Colonic mucosa (tissue), 4 donors: ENCODE measurements at regions not wholly inside any gene's neighbourhood (a gene's known extent, or its start where the extent isn't known, plus 50 kb on each side); places are given as distances from the start of the nearest gene placed in this dataset.
"Not testable (repeated sequence)": the region's sequence is repeated elsewhere in the genome, so short reads cannot be mapped to it uniquely, and the experiment has no call there.

Experiments
- DNase-seq: peaks from one replicate; pipeline ENCODE4 v3.0.0-alpha.2; 2020
- H3K27ac ChIP-seq: fragments of 200-600 bp; one replicate; pipeline ENCODE4 v1.8.0; 2021
- H3K27me3 ChIP-seq: fragments of 200-600 bp; one replicate; pipeline ENCODE4 v1.8.0; 2021
- H3K36me3 ChIP-seq: fragments of 200-600 bp; one replicate; pipeline ENCODE4 v1.8.0; 2021
- H3K4me1 ChIP-seq: fragments of 200-600 bp; one replicate; pipeline ENCODE4 v1.8.0; 2021; ENCODE audit warnings: mild to moderate bottlenecking
- H3K4me3 ChIP-seq: fragments of 200-600 bp; one replicate; pipeline ENCODE4 v1.8.0; 2021
- H3K9ac ChIP-seq, 2 donors: one replicate each; pipeline ENCODE4 v1.7.0; 2013; ENCODE audit warnings: control low read depth in 2 of 2, low read depth in 2 of 2, low read length in 2 of 2
- H3K9me3 ChIP-seq: fragments of 200-600 bp; one replicate; pipeline ENCODE4 v1.8.0; 2021
- CTCF ChIP-seq: fragments of 200-600 bp; IDR thresholded peaks from one replicate; pipeline ENCODE4 v1.8.0; 2022; ENCODE audit warnings: antibody characterized with exemption, mild to moderate bottlenecking
- intact Hi-C: fragments of 100-400 bp; cut with DNase I; formaldehyde crosslinking; loops from one replicate; pipeline ENCODE4 v1.14.1; 2022
- donor health status: healthy.
- donor health status: DM: no; HTN: no; CAD: no.
- donor health status: DM: no; HTN: no; CAD: no.

- intact Hi-C loops = no loop called here
- Histone ChIP-seq H3K4me3 (no peak overlapping the region), H3K27ac (no peak overlapping the region), H3K9ac (no peak overlapping the region), H3K9me3 (no peaks in the 10 kb centered on the region), H3K36me3 (no peaks in the 10 kb centered on the region), H3K4me1 (no peaks in the 10 kb centered on the region), H3K27me3 (no peaks in the 10 kb centered on the region)
- no peak for DNase-seq
- TF ChIP-seq CTCF = no peak
These were observed 1627.7 kb upstream of the CDH9 start for GRCh38 chr5:28666110-28666509.

GRCh38 chr5:28648108-28648507 is 1609.7 kb upstream of the CDH9 start:
- intact Hi-C loops = no loop called here

GRCh38 chr5:28632607-28633006 is 1594.2 kb upstream of the CDH9 start:
- intact Hi-C loops = no loop called here

More at GRCh38 chr5:28648108-28648507, 1609.7 kb upstream of the CDH9 start:
- Histone ChIP-seq H3K36me3 (no peaks in the 10 kb centered on the region), H3K9me3 (no peaks in the 10 kb centered on the region), H3K9ac (no peak overlapping the region), H3K4me1 (no peaks in the 10 kb centered on the region), H3K27me3 (no peaks in the 10 kb centered on the region), H3K27ac (no peak overlapping the region), H3K4me3 (no peak overlapping the region)
- no peak for DNase-seq
- TF ChIP-seq CTCF = no peak

GRCh38 chr5:28603869-28604268 is 1565.5 kb upstream of the CDH9 start:
- TF ChIP-seq CTCF = no peak
- H3K27me3 ChIP-seq = no peaks in the 10 kb centered on the region
- intact Hi-C loops = no loop called here

More at GRCh38 chr5:28632607-28633006, 1594.2 kb upstream of the CDH9 start:
- no peak overlapping the region for H3K9ac ChIP-seq
- no peak overlapping the region for H3K27ac ChIP-seq
- H3K9me3 ChIP-seq = no peaks in the 10 kb centered on the region
- no peak for TF ChIP-seq CTCF
- no peaks in the 10 kb centered on the region for H3K4me1 ChIP-seq
- H3K4me3 ChIP-seq = no peak overlapping the region
- no peaks in the 10 kb centered on the region for H3K27me3 ChIP-seq
- no peaks in the 10 kb centered on the region for H3K36me3 ChIP-seq
- DNase-seq = no peak

GRCh38 chr5:28602429-28602828 is 1564.0 kb upstream of the CDH9 start:
- Histone ChIP-seq H3K4me1 (no peaks in the 10 kb centered on the region), H3K27ac (no peak overlapping the region), H3K4me3 (no peak overlapping the region), H3K27me3 (no peaks in the 10 kb centered on the region), H3K36me3 (no peaks in the 10 kb centered on the region), H3K9ac (no peak overlapping the region), H3K9me3 (no peaks in the 10 kb centered on the region)
- intact Hi-C loops = no loop called here
- TF ChIP-seq CTCF = no peak
- no peak for DNase-seq

More at GRCh38 chr5:28603869-28604268, 1565.5 kb upstream of the CDH9 start:
- no peak overlapping the region for H3K4me3 ChIP-seq
- no peaks in the 10 kb centered on the region for H3K9me3 ChIP-seq
- no peak overlapping the region for H3K27ac ChIP-seq
- H3K36me3 ChIP-seq = no peaks in the 10 kb centered on the region
- no peaks in the 10 kb centered on the region for H3K4me1 ChIP-seq
- no peak overlapping the region for H3K9ac ChIP-seq
- DNase-seq = no peak

- H3K27ac ChIP-seq, H3K36me3 ChIP-seq, H3K9me3 ChIP-seq, H3K27me3 ChIP-seq, H3K4me1 ChIP-seq, H3K4me3 ChIP-seq, DNase-seq, intact Hi-C loops, H3K9ac ChIP-seq: not testable (repeated sequence)
These were observed 1558.3 kb upstream of the CDH9 start for GRCh38 chr5:28596707-28597106.
